A673 (cell line): ENCODE measurements at regions not wholly inside any gene's neighbourhood (a gene's known extent, or its start where the extent isn't known, plus 50 kb on each side); places are given as distances from the start of the nearest gene placed in this dataset.

Experiments used
- BruUV-seq: library from RNA; stranded (reverse); fragments of 400-500 nt; replicated peaks from 2 replicates; lab custom pipeline; 2021; lab: Mats Ljungman, UMichigan
- CTCF ChIA-PET: fragments of 300-600 bp; sonication (Branson Sonifier 250); formaldehyde crosslinking; loops from one replicate; lab custom pipeline; 2022; ENCODE audit warnings: antibody characterized with exemption; lab: Charles Lee
- POLR2A ChIA-PET: fragments of 300-600 bp; sonication (Branson Sonifier 250); formaldehyde crosslinking; loops from one replicate; lab custom pipeline; 2022; ENCODE audit warnings: antibody characterized with exemption; ENCODE audit not compliant: low non-redundant PET; lab: Charles Lee
- DNase-seq: peaks from one replicate; pipeline ENCODE4 v3.0.0-alpha.2; 2015; ENCODE audit warnings: low spot score
- H3K27ac ChIP-seq: fragments of 200-600 bp; sonication (generic); 2 replicates; pipeline ENCODE4 v1.5.1; 2016; ENCODE audit warnings: mixed run types, low read depth, mild to moderate bottlenecking, mixed read lengths, antibody characterized with exemption, low read length; ENCODE audit not compliant: poor library complexity, severe bottlenecking
- H3K27me3 ChIP-seq: fragments of 200-600 bp; sonication (generic); replicated peaks from 2 replicates; pipeline ENCODE4 v1.6.1; 2017; ENCODE audit warnings: mixed run types, low read depth, mild to moderate bottlenecking, mixed read lengths, antibody characterized with exemption, low read length; ENCODE audit not compliant: insufficient read depth, poor library complexity
- H3K36me3 ChIP-seq: fragments of 200-600 bp; sonication (generic); 2 replicates; pipeline ENCODE4 v1.6.1; 2016; ENCODE audit warnings: mixed run types, mild to moderate bottlenecking, mixed read lengths, antibody characterized with exemption, low read length; ENCODE audit not compliant: insufficient read depth, poor library complexity, severe bottlenecking
- H3K4me1 ChIP-seq: fragments of 200-600 bp; sonication (generic); 2 replicates; pipeline ENCODE4 v1.6.1; 2017; ENCODE audit warnings: mixed run types, mild to moderate bottlenecking, mixed read lengths, antibody characterized with exemption, low read length; ENCODE audit not compliant: insufficient read depth, poor library complexity, severe bottlenecking
- H3K4me3 ChIP-seq: fragments of 200-600 bp; sonication (generic); 2 replicates; pipeline ENCODE4 v1.5.1; 2016; ENCODE audit warnings: low read depth, mixed run types, mild to moderate bottlenecking, mixed read lengths, low read length; ENCODE audit not compliant: poor library complexity, severe bottlenecking
- H3K9me3 ChIP-seq: fragments of 200-600 bp; sonication (generic); 2 replicates; pipeline ENCODE4 v1.6.1; 2016; ENCODE audit warnings: mixed run types, low read depth, mild to moderate bottlenecking, mixed read lengths, antibody characterized with exemption, low read length; ENCODE audit not compliant: poor library complexity, severe bottlenecking
- CTCF ChIP-seq: fragments of 300-800, 200-600 bp; sonication (generic); conservative IDR thresholded peaks from 2 replicates; pipeline ENCODE4 v1.5.1; 2017; ENCODE audit warnings: low read depth, mild to moderate bottlenecking, antibody characterized with exemption, low read length, moderate library complexity, mixed read lengths
- EZH2 ChIP-seq: fragments of 200-600 bp; sonication (generic); IDR thresholded peaks from 2 replicates; pipeline ENCODE4 v1.6.1; 2017; ENCODE audit warnings: borderline replicate concordance, low read depth, mild to moderate bottlenecking, mixed read lengths, antibody characterized with exemption, low read length; ENCODE audit not compliant: poor library complexity, severe bottlenecking
- intact Hi-C: fragments of 100-400 bp; cut with micrococcal nuclease; formaldehyde crosslinking; loops from one replicate; pipeline ENCODE4 v1.10.0; 2022; ENCODE audit not compliant: unreplicated experiment

- no peak for DNase-seq
- Histone ChIP-seq H3K36me3 (no peaks in the 10 kb centered on the region), H3K27me3 (no peaks in the 10 kb centered on the region), H3K9me3 (no peaks in the 10 kb centered on the region), H3K4me1 (no peaks in the 10 kb centered on the region), H3K4me3 (no peak overlapping the region), H3K27ac (no peak overlapping the region)
- TF ChIP-seq CTCF (no peak), EZH2 (no peak)
- ChIA-PET POLR2A (no interaction called here), CTCF (no interaction called here)
- intact Hi-C loops = no loop called here
- no TSS peak for BruUV-seq
These were observed 257.9 kb upstream of the ADRA1B start for GRCh38 chr5:159658266-159658925.

GRCh38 chr5:159660401-159660800 lies 255.9 kb upstream of the ADRA1B start:
- no peak for DNase-seq
- Histone ChIP-seq H3K9me3 (no peaks in the 10 kb centered on the region), H3K4me3 (no peak overlapping the region), H3K4me1 (no peaks in the 10 kb centered on the region), H3K36me3 (no peaks in the 10 kb centered on the region), H3K27ac (no peak overlapping the region), H3K27me3 (no peaks in the 10 kb centered on the region)
- ChIA-PET CTCF (interaction anchor here (0.6 kb wide), 1 partner anchor 544 kb away, joined by 3 read pairs; no protein-coding TSS in a partner anchor), POLR2A (no interaction called here)
- BruUV-seq = no TSS peak
- TF ChIP-seq CTCF (no peak), EZH2 (no peak)
- intact Hi-C loops = no loop called here

GRCh38 chr5:159663986-159664385 lies 252.3 kb upstream of the ADRA1B start:
- CTCF ChIA-PET = no interaction called here
- POLR2A ChIA-PET = no interaction called here

More at GRCh38 chr5:159663986-159664385, 252.3 kb upstream of the ADRA1B start:
- DNase-seq = no peak
- H3K27me3 ChIP-seq = no peaks in the 10 kb centered on the region
- H3K36me3 ChIP-seq = no peaks in the 10 kb centered on the region
- H3K4me3 ChIP-seq = no peak overlapping the region
- BruUV-seq = no TSS peak
- H3K4me1 ChIP-seq = no peaks in the 10 kb centered on the region
- no peaks in the 10 kb centered on the region for H3K9me3 ChIP-seq
- no peak overlapping the region for H3K27ac ChIP-seq
- no peak for TF ChIP-seq EZH2
- TF ChIP-seq CTCF = no peak
- intact Hi-C loops = no loop called here
